NCI-H1092 (cell line): ENCODE measurements at regions not wholly inside any gene's neighbourhood (a gene's known extent, or its start where the extent isn't known, plus 50 kb on each side); places are given as distances from the start of the nearest gene placed in this dataset.
A peak's percentile ranks its signal among the peaks of the same experiment; 100 is the strongest.

Experiments used
- DNase-seq: peaks from one replicate; lab custom pipeline; 2025; lab: John Stamatoyannopoulos, UW

GRCh38 chr1:2865571-2866421 lies 64.3 kb upstream of the TTC34 start:
- DNase-seq, result peak; percentile 37

- DNase-seq, result no peak
Observed at GRCh38 chr1:2866422-2867086, 65.1 kb upstream of the TTC34 start.

GRCh38 chr1:2867087-2867425 lies 65.6 kb upstream of the TTC34 start:
- no peak for DNase-seq

GRCh38 chr1:2867861-2868260 lies 66.4 kb upstream of the TTC34 start:
- no peak for DNase-seq

GRCh38 chr1:2868571-2869195 lies 67.2 kb upstream of the TTC34 start:
- no peak for DNase-seq

- DNase-seq, result no peak
Observed at GRCh38 chr1:2871246-2871815, 69.8 kb upstream of the TTC34 start.

GRCh38 chr1:2874207-2874606 lies 72.7 kb upstream of the TTC34 start:
- no peak for DNase-seq

GRCh38 chr1:2874607-2875480 lies 73.4 kb upstream of the TTC34 start:
- no peak for DNase-seq

GRCh38 chr1:2875707-2876561 lies 74.4 kb upstream of the TTC34 start:
- no peak for DNase-seq

- no peak for DNase-seq
Observed at GRCh38 chr1:2876846-2877245, 75.4 kb upstream of the TTC34 start.

GRCh38 chr1:2877391-2877790 lies 75.9 kb upstream of the TTC34 start:
- DNase-seq, result no peak

- no peak for DNase-seq
Observed at GRCh38 chr1:2878591-2878990, 77.1 kb upstream of the TTC34 start.

- DNase-seq, result no peak
Observed at GRCh38 chr1:2879026-2879425, 77.5 kb upstream of the TTC34 start.

GRCh38 chr1:2879591-2879990 lies 78.1 kb upstream of the TTC34 start:
- no peak for DNase-seq

GRCh38 chr1:2880086-2880485 lies 78.6 kb upstream of the TTC34 start:
- no peak for DNase-seq

GRCh38 chr1:2880812-2881295 lies 79.4 kb upstream of the TTC34 start:
- DNase-seq, result no peak

GRCh38 chr1:2881556-2881955 lies 80.1 kb upstream of the TTC34 start:
- DNase-seq, result no peak

GRCh38 chr1:2882966-2883696 lies 81.6 kb upstream of the TTC34 start:
- DNase-seq, result no peak

GRCh38 chr1:2885001-2885400 lies 83.5 kb upstream of the TTC34 start:
- no peak for DNase-seq

- no peak for DNase-seq
Observed at GRCh38 chr1:2886631-2887030, 85.1 kb upstream of the TTC34 start.
